NB4 (cell line): ENCODE measurements at regions not wholly inside any gene's neighbourhood (a gene's known extent, or its start where the extent isn't known, plus 50 kb on each side); places are given as distances from the start of the nearest gene placed in this dataset.

Experiments
- DNase-seq: peaks from one replicate; pipeline ENCODE4 v3.0.0; 2010; ENCODE audit warnings: low read depth
- H3K4me3 ChIP-seq: one replicate; pipeline ENCODE4 v1.5.1; 2011; ENCODE audit warnings: mild to moderate bottlenecking, low read depth, low read length, moderate library complexity
- MYC ChIP-seq: IDR thresholded peaks from 2 replicates; pipeline ENCODE4 v1.6.1; 2011; ENCODE audit warnings: low read depth, low read length
- POLR2A ChIP-seq: IDR thresholded peaks from 2 replicates; pipeline ENCODE4 v1.6.1; 2011; ENCODE audit warnings: mild to moderate bottlenecking; ENCODE audit not compliant: insufficient read length; ENCODE audit errors: extremely low read depth
- TF ChIP-seq, protein P1 (sequence below): IDR thresholded peaks from one replicate; pipeline ENCODE4 v1.5.1; 2012; ENCODE audit warnings: low read depth, low read length
- TF ChIP-seq, protein P2 (sequence below): IDR thresholded peaks from 2 replicates; pipeline ENCODE4 v1.6.1; 2011; ENCODE audit warnings: low read depth, low read length

DNA sequence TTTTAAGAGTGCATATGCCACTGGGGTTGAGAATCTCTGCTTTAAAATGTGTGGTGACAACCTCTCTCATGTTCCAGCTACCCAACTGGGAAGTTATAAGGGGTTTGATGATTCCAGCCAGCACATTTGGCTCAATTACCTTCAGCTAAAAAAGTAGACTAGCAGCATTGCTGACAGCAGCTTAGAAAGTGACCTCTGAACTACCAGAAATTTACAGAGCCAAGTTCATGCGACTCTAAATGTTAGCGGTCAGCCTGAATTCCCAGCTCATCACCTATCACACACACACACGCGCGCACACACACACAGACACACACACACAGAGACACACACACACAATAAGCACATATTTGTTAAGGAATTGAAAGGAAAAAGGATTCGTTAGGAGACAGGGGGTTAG, 377.5 kb downstream of the TMEM167A start:
- TF ChIP-seq, protein P1, sequence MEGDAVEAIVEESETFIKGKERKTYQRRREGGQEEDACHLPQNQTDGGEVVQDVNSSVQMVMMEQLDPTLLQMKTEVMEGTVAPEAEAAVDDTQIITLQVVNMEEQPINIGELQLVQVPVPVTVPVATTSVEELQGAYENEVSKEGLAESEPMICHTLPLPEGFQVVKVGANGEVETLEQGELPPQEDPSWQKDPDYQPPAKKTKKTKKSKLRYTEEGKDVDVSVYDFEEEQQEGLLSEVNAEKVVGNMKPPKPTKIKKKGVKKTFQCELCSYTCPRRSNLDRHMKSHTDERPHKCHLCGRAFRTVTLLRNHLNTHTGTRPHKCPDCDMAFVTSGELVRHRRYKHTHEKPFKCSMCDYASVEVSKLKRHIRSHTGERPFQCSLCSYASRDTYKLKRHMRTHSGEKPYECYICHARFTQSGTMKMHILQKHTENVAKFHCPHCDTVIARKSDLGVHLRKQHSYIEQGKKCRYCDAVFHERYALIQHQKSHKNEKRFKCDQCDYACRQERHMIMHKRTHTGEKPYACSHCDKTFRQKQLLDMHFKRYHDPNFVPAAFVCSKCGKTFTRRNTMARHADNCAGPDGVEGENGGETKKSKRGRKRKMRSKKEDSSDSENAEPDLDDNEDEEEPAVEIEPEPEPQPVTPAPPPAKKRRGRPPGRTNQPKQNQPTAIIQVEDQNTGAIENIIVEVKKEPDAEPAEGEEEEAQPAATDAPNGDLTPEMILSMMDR, result no peak
- TF ChIP-seq, protein P2, sequence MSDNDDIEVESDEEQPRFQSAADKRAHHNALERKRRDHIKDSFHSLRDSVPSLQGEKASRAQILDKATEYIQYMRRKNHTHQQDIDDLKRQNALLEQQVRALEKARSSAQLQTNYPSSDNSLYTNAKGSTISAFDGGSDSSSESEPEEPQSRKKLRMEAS, result no peak
- TF ChIP-seq POLR2A (no peak), MYC (no peak)
- DNase-seq, result no peak
- H3K4me3 ChIP-seq, result no peak overlapping the region

DNA sequence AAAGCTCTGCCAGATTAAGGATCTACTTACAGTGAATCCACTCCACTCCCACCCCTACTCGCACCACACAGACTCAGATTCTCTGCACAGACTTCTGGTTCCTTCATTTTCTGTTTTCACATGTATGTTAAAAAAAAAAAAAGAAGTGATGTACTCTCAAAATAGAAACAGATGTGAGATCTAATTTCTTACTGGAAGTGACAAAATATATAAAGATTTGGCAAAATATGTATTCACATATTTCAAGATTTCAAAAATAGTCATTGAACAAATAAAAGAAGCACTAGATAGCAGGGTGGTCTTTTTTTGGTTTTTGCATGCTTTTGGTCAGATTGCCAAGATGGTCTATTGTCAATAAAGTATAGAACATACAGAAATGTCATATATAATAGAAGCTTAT, 379.2 kb downstream of the TMEM167A start:
- H3K4me3 ChIP-seq, result no peak overlapping the region
- DNase-seq, result no peak

DNA sequence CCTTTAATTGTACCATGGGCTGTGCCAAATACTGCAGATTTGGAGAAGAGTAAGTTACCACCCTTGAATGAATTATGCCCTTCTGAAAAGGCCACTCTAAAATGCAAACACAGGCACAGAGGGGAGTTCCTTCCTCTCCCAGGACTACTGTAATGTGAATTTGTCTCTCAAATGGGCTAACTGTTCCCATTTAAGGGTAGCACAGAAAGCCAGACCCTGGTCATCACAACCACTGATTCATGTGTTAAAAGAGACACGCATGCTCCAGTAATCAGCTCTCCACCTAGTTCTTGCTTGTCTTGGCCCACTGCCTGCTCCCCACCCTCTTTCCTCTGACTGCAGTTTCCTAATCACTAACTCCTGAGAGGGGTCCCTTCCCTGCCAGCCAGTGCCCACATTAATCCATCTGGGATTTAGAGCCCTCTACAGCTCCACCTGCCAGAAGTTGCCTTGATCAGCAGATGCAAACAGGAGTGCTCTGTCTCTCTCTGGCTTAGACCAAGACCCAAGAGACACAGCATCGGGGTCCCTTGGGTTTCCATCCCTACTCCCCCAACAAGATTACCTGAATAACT, 382.4 kb downstream of the TMEM167A start:
- H3K4me3 ChIP-seq, result no peak overlapping the region
- TF ChIP-seq, protein P1, result no peak
- TF ChIP-seq, protein P2, result no peak
- no peak for TF ChIP-seq MYC
- no peak for TF ChIP-seq POLR2A
- no peak for DNase-seq

More for the DNA sequence above, 379.2 kb downstream of the TMEM167A start:
- TF ChIP-seq, protein P1, result no peak
- TF ChIP-seq, protein P2, result no peak
- no peak for TF ChIP-seq MYC
- no peak for TF ChIP-seq POLR2A

DNA sequence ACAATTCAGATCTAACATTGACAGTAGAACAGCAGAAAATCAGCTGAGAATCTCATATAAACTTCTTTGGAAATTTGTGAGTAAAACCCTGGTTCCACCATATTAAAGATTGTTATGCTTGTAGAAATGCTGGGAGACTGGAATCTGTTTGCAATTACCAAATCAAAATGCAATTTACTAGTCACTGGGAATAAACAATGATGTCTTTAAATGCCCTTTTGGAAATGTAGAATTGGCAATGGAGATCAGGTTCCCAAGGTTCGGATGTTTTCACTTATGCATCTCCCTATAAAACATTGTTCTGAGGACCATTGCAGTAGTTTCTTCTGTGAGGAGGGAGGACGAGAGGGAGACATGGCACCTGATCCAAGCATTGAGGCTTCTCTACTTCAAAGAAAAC, 384.4 kb downstream of the TMEM167A start:
- no peak for DNase-seq
- TF ChIP-seq MYC (no peak), POLR2A (no peak)
- TF ChIP-seq, protein P2, result no peak
- TF ChIP-seq, protein P1, result no peak
- H3K4me3 ChIP-seq, result no peak overlapping the region

DNA sequence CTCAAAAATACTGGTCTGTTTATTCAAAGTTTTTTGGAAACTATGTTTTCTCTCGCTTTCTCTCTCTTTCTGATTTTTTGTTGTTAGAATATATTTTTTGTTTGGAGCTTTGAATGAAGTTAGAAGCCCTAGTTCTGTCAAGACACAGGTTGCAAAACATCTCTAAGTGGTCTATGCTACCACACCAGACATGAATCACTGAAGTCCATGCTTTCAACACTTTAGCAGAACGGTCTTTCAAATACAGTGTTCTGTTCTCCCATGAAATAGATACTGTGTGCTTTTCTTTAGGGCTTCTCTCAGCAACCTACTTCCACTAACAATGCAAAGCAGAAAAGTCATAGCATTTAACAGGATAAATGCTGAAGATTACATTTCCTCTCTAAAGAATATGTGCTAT, 392.5 kb downstream of the TMEM167A start:
- DNase-seq, result no peak
- TF ChIP-seq, protein P2, result no peak
- TF ChIP-seq, protein P1, result no peak
- TF ChIP-seq MYC (no peak), POLR2A (no peak)
- H3K4me3 ChIP-seq, result no peak overlapping the region
